ENCODE measurements at regions not wholly inside any gene's neighbourhood (a gene's known extent, or its start where the extent isn't known, plus 50 kb on each side); places are given as distances from the start of the nearest gene placed in this dataset.

GRCh38 chr4:66963084-66963483 lies 582.2 kb downstream of the CENPC start:
- TF ChIP-seq CTCF (IDR thresholded peaks at IDR 0.05): no peak

- no peak for TF ChIP-seq CTCF (IDR thresholded peaks at IDR 0.05)
Measured at GRCh38 chr4:66959207-66959606, 586.1 kb downstream of the CENPC start.

- TF ChIP-seq CTCF (IDR thresholded peaks at IDR 0.05): no peak
Measured at GRCh38 chr4:66956852-66957251, 588.5 kb downstream of the CENPC start.

- TF ChIP-seq CTCF (IDR thresholded peaks at IDR 0.05): no peak
Measured at GRCh38 chr4:66956426-66956825, 588.9 kb downstream of the CENPC start.

GRCh38 chr4:66955784-66956183 lies 589.5 kb downstream of the CENPC start:
- TF ChIP-seq CTCF (IDR thresholded peaks at IDR 0.05): no peak

- TF ChIP-seq CTCF (IDR thresholded peaks at IDR 0.05): no peak
Measured at GRCh38 chr4:66949419-66949818, 595.9 kb downstream of the CENPC start.

- no peak for TF ChIP-seq CTCF (IDR thresholded peaks at IDR 0.05)
Measured at GRCh38 chr4:66946761-66947160, 598.5 kb downstream of the CENPC start.

GRCh38 chr4:66943112-66943511 lies 602.2 kb downstream of the CENPC start:
- TF ChIP-seq CTCF (IDR thresholded peaks at IDR 0.05): no peak
